Spleen (tissue), 7 donors: ENCODE measurements at regions not wholly inside any gene's neighbourhood (a gene's known extent, or its start where the extent isn't known, plus 50 kb on each side); places are given as distances from the start of the nearest gene placed in this dataset.

Source experiments
- CTCF ChIP-seq, 11 experiments: fragments of 200-600 bp in 7 of 11; fragments of 450-650 bp in 4 of 11; sonication (generic) in 4 of 11; IDR thresholded peaks in 8 of 11; conservative IDR thresholded peaks in 3 of 11; 1 replicate in 7 of 11; 2 replicates in 4 of 11; pipeline versions ENCODE4 v1.4.0 to v1.8.0; 2016 to 2021; ENCODE audit warnings: antibody characterized with exemption in 11 of 11, inconsistent platforms in 4 of 11, mild to moderate bottlenecking in 1 of 11
- POLR2A ChIP-seq, 3 donors: fragments of 450-650 bp; IDR thresholded peaks; one replicate each; pipeline ENCODE4 v1.5.1; 2017; ENCODE audit warnings: antibody characterized with exemption in 3 of 3, mild to moderate bottlenecking in 1 of 3
- POLR2AphosphoS5 ChIP-seq, 3 donors: sonication (generic); formaldehyde crosslinking; IDR thresholded peaks; one replicate each; pipeline ENCODE4 v1.5.1; 2017; ENCODE audit warnings: antibody characterized with exemption in 3 of 3
- donor health status: DM: no; HTN: no; CAD: no; lungs with moderate emphysema.
- donor health status: DM: no; HTN: no; CAD: no.
- donor health status: DM: no; HTN: no; CAD: no.

GRCh38 chr10:9999627-10000026 is 1018.0 kb upstream of the CELF2 start:
- TF ChIP-seq CTCF (IDR thresholded peaks at IDR 0.05 in 8 of 11, conservative IDR thresholded peaks at IDR 0.05 in 3 of 11) (no peak), POLR2AphosphoS5 (IDR thresholded peaks at IDR 0.05) (no peak), POLR2A (IDR thresholded peaks at IDR 0.05) (no peak)
